NT2/D1 (cell line): ENCODE measurements at regions not wholly inside any gene's neighbourhood (a gene's known extent, or its start where the extent isn't known, plus 50 kb on each side); places are given as distances from the start of the nearest gene placed in this dataset.

Experiments used
- SUZ12 ChIP-seq: IDR thresholded peaks from 2 replicates; pipeline ENCODE4 v1.6.1; 2011; ENCODE audit not compliant: insufficient read length, insufficient read depth; ENCODE audit errors: extremely low read depth
- YY1 ChIP-seq: IDR thresholded peaks from 2 replicates; pipeline ENCODE4 v1.6.1; 2011; ENCODE audit not compliant: insufficient read length, insufficient read depth
- ZNF274 ChIP-seq: IDR thresholded peaks from 2 replicates; pipeline ENCODE4 v1.6.1; 2011; ENCODE audit warnings: mild to moderate bottlenecking, low read depth, low read length

GRCh38 chr6:8688821-8689220 is 253.5 kb upstream of the SLC35B3 start:
- TF ChIP-seq ZNF274 (no peak), YY1 (no peak), SUZ12 (no peak)
